Erythroblast (primary cell): ENCODE measurements at regions not wholly inside any gene's neighbourhood (a gene's known extent, or its start where the extent isn't known, plus 50 kb on each side); places are given as distances from the start of the nearest gene placed in this dataset.
"Not testable (repeated sequence)": the region's sequence is repeated elsewhere in the genome, so short reads cannot be mapped to it uniquely, and the experiment has no call there.

Experiments
- GATA1 ChIP-seq: IDR thresholded peaks from 2 replicates; pipeline ENCODE4 v1.6.1; 2011; ENCODE audit warnings: low read depth, mild to moderate bottlenecking, control low read depth, low read length, moderate library complexity
- POLR2A ChIP-seq: IDR thresholded peaks from 2 replicates; pipeline ENCODE4 v1.6.1; 2011; ENCODE audit warnings: mild to moderate bottlenecking, low read length

GRCh38 chr10:35280246-35280645 lies 56.1 kb upstream of the CCNY start:
- not testable (repeated sequence) for TF ChIP-seq POLR2A, GATA1
